ENCODE measurements at regions not wholly inside any gene's neighbourhood (a gene's known extent, or its start where the extent isn't known, plus 50 kb on each side); places are given as distances from the start of the nearest gene placed in this dataset.

DNA sequence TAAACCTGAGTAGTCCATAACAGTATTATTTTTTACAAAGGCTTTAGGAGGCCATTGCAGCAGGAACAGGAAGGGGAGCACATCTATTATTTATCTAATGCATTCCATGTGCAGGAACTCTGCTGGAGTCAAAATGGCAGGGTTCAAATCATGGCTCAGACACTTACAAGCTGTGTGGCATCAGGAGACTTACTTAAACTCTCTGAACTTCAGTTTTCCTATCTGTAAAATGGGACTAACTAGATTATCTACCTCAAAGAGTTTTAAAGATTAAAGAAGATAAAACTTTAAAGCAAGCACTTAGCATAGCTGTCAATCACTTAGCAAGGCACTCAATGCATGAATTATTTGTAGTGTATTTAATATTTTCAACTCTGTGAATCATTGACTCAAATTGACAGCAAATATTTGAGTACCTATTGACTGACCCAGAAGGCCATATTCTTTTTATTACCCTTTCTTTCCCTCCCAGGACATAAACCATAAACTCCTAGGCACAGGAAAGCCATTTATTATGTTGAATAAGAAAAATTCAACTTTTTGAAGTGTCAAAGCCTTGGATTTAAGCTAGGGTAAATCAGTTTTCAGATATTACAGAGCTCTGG lies 115.8 kb upstream of the FAM204A start:
- TF ChIP-seq, protein P1, sequence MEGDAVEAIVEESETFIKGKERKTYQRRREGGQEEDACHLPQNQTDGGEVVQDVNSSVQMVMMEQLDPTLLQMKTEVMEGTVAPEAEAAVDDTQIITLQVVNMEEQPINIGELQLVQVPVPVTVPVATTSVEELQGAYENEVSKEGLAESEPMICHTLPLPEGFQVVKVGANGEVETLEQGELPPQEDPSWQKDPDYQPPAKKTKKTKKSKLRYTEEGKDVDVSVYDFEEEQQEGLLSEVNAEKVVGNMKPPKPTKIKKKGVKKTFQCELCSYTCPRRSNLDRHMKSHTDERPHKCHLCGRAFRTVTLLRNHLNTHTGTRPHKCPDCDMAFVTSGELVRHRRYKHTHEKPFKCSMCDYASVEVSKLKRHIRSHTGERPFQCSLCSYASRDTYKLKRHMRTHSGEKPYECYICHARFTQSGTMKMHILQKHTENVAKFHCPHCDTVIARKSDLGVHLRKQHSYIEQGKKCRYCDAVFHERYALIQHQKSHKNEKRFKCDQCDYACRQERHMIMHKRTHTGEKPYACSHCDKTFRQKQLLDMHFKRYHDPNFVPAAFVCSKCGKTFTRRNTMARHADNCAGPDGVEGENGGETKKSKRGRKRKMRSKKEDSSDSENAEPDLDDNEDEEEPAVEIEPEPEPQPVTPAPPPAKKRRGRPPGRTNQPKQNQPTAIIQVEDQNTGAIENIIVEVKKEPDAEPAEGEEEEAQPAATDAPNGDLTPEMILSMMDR (IDR thresholded peaks at IDR 0.05; ENCODE audit: insufficient read depth, low read length, poor library complexity, severe bottlenecking): no peak
- Histone ChIP-seq H3K27me3 (replicated peaks; ENCODE audit: control insufficient read depth, insufficient read depth, low read length) (no peaks in the 10 kb centered on the region), H3K36me3 (ENCODE audit: control insufficient read depth, insufficient read depth, low read length) (no peaks in the 10 kb centered on the region), H3K4me3 (replicated peaks; ENCODE audit: low read depth, low read length) (no peak overlapping the region)
- DNase-seq (ENCODE audit: extremely low read depth, insufficient read length): no peak

DNA sequence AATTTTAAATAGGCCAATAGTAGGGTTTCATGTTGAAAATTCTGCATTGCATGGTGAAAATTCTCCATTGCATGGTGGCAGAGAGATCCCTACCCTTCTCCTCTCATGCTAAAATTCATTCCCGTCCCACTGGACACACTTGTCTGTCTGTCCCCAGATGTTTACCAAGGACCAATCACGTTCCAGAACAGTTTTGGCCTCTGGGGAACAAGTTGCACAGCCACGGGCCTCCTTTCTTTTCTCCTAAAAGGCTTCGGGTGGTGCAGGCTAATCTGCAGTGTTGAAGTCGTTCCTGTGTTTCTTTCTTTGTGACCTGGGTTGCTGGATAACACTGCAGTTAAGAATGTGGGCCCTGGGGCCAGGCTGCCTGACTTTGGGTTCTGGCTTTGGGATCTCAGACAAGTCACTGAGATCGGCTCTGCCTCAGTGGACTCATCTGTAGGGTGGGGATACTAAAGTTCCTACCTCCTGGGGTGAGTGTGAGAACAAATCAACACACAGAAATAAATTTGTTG lies 113.1 kb upstream of the FAM204A start:
- Histone ChIP-seq H3K36me3 (ENCODE audit: control insufficient read depth, insufficient read depth, low read length) (no peaks in the 10 kb centered on the region), H3K4me3 (replicated peaks; ENCODE audit: low read depth, low read length) (no peak overlapping the region), H3K27me3 (replicated peaks; ENCODE audit: control insufficient read depth, insufficient read depth, low read length) (no peaks in the 10 kb centered on the region)
- DNase-seq (ENCODE audit: extremely low read depth, insufficient read length): no peak
- TF ChIP-seq, protein P1 (IDR thresholded peaks at IDR 0.05; ENCODE audit: insufficient read depth, low read length, poor library complexity, severe bottlenecking): no peak

DNA sequence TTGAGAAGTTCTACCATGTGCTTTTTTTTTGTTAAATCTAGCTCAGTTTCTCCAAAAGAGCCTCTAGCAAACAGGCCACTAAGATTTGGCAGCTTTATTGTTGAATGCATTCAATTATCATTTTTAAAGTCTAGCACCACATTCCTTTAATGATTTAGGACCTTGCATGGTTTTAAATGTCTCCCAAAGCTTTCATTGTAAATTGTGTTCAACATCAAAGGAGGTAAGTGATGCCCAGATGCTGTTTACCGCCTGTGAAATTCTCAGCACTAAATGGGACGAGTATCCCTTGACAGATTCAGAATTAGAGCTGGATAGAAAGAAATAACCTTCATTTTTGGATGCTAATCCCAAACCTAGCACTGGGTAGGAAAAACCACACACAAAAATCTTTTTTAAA lies 112.1 kb upstream of the FAM204A start:
- Histone ChIP-seq H3K27me3 (replicated peaks; ENCODE audit: control insufficient read depth, insufficient read depth, low read length) (no peaks in the 10 kb centered on the region), H3K36me3 (ENCODE audit: control insufficient read depth, insufficient read depth, low read length) (no peaks in the 10 kb centered on the region), H3K4me3 (replicated peaks; ENCODE audit: low read depth, low read length) (no peak overlapping the region)
- no peak for DNase-seq (ENCODE audit: extremely low read depth, insufficient read length)
- TF ChIP-seq, protein P1 (IDR thresholded peaks at IDR 0.05; ENCODE audit: insufficient read depth, low read length, poor library complexity, severe bottlenecking): no peak

DNA sequence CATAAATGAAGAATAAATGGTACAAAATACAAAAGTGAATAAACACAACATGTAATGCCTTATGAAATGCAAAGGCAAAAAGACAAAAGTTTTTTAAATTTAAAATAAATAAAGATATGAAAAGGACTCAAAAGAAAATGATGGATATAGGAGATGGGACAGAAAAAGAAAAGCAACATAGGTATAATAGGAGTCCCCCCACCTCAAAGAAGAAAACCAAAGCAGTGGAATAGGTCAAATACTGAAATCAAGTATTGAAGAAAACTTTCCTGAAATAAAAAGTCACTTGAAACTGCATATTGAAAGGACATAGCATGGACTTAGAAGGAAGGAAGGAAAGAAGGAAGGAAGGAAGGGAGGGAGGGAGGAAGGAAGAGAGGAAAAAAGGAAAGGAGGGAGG lies 110.0 kb upstream of the FAM204A start:
- no peak for DNase-seq (ENCODE audit: extremely low read depth, insufficient read length)
- TF ChIP-seq, protein P1 (IDR thresholded peaks at IDR 0.05; ENCODE audit: insufficient read depth, low read length, poor library complexity, severe bottlenecking): no peak
- no peaks in the 10 kb centered on the region for H3K36me3 ChIP-seq (ENCODE audit: control insufficient read depth, insufficient read depth, low read length)
- no peak overlapping the region for H3K4me3 ChIP-seq (replicated peaks; ENCODE audit: low read depth, low read length)
- no peaks in the 10 kb centered on the region for H3K27me3 ChIP-seq (replicated peaks; ENCODE audit: control insufficient read depth, insufficient read depth, low read length)

DNA sequence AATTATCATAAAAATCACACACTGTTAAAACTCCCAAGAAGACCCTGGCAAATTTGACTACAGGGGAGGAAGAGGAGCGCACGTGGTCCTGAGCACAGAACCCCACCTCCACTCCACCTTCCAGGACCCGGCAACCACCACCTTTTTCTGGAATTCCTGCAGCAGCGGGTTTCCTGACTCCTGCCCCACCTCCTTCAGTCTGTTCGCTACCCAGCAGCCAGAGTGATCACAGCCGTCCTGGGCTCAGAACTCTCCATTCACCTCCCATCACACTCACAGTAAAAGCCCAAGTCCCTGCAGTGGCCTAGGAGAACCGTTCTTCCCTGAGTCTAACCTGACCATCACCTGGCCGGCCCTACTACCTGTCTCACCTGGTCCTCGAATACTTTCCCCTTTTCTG lies 107.4 kb upstream of the FAM204A start:
- Histone ChIP-seq H3K36me3 (ENCODE audit: control insufficient read depth, insufficient read depth, low read length) (no peaks in the 10 kb centered on the region), H3K4me3 (replicated peaks; ENCODE audit: low read depth, low read length) (no peak overlapping the region), H3K27me3 (replicated peaks; ENCODE audit: control insufficient read depth, insufficient read depth, low read length) (no peaks in the 10 kb centered on the region)
- no peak for DNase-seq (ENCODE audit: extremely low read depth, insufficient read length)
- TF ChIP-seq, protein P1 (IDR thresholded peaks at IDR 0.05; ENCODE audit: insufficient read depth, low read length, poor library complexity, severe bottlenecking): no peak

DNA sequence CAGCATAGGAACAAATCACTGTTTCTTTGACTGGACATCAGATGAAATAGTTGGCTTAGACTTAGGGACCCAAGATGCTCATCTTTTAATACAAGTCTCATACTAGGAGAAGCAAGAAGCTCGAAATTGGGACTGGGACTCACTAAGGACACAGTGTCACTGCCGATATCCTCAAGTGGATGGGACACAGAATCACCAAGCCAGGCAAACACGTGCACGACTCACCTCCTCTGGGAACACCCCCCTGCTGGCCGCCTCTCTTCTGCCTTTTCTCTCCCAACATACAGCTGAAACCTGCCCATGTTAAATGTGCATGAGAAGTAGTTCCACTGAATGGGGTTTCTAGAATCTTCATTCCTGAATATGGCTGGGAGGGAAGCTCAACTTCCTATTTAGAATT lies 106.6 kb upstream of the FAM204A start:
- Histone ChIP-seq H3K27me3 (replicated peaks; ENCODE audit: control insufficient read depth, insufficient read depth, low read length) (no peaks in the 10 kb centered on the region), H3K4me3 (replicated peaks; ENCODE audit: low read depth, low read length) (no peak overlapping the region), H3K36me3 (ENCODE audit: control insufficient read depth, insufficient read depth, low read length) (no peaks in the 10 kb centered on the region)
- TF ChIP-seq, protein P1 (IDR thresholded peaks at IDR 0.05; ENCODE audit: insufficient read depth, low read length, poor library complexity, severe bottlenecking): no peak
- no peak for DNase-seq (ENCODE audit: extremely low read depth, insufficient read length)
